ENCODE measurements at regions not wholly inside any gene's neighbourhood (a gene's known extent, or its start where the extent isn't known, plus 50 kb on each side); places are given as distances from the start of the nearest gene placed in this dataset.
"Not testable (repeated sequence)": the region's sequence is repeated elsewhere in the genome, so short reads cannot be mapped to it uniquely, and the experiment has no call there.

- intact Hi-C loops (cut with DNase I, micrococcal nuclease): no loop called here
- ATAC-seq (peak; percentile 38), DNase-seq (no peak)
Measured at GRCh38 chr10:71912431-71912830, 51.8 kb upstream of the CHST3 start.

- ATAC-seq (no peak), DNase-seq (no peak)
- intact Hi-C loops (cut with DNase I, micrococcal nuclease): no loop called here
Measured at GRCh38 chr10:71911296-71911953, 52.8 kb upstream of the CHST3 start.

- no peak for DNase-seq
- no peak for ATAC-seq
- intact Hi-C loops (cut with DNase I, micrococcal nuclease): no loop called here
Measured at GRCh38 chr10:71909399-71910083, 54.7 kb upstream of the CHST3 start.

- intact Hi-C loops (cut with DNase I, micrococcal nuclease): no loop called here
- no peak for ATAC-seq
- DNase-seq: no peak
Measured at GRCh38 chr10:71908998-71909397, 55.2 kb upstream of the CHST3 start.

- DNase-seq: no peak
- no peak for ATAC-seq
- intact Hi-C loops (cut with DNase I, micrococcal nuclease): no loop called here
Measured at GRCh38 chr10:71905164-71905563, 54.1 kb upstream of the PSAP start.

GRCh38 chr10:71903636-71904250, 52.7 kb upstream of the PSAP start:
- intact Hi-C loops (cut with DNase I, micrococcal nuclease); ATAC-seq; DNase-seq: not testable (repeated sequence)

GRCh38 chr10:71902351-71902750, 51.3 kb upstream of the PSAP start:
- intact Hi-C loops (cut with DNase I, micrococcal nuclease): no loop called here
- DNase-seq (no peak), ATAC-seq (no peak)

All from left colon (tissue), 2 donors.